ENCODE measurements at regions not wholly inside any gene's neighbourhood (a gene's known extent, or its start where the extent isn't known, plus 50 kb on each side); places are given as distances from the start of the nearest gene placed in this dataset.

DNA sequence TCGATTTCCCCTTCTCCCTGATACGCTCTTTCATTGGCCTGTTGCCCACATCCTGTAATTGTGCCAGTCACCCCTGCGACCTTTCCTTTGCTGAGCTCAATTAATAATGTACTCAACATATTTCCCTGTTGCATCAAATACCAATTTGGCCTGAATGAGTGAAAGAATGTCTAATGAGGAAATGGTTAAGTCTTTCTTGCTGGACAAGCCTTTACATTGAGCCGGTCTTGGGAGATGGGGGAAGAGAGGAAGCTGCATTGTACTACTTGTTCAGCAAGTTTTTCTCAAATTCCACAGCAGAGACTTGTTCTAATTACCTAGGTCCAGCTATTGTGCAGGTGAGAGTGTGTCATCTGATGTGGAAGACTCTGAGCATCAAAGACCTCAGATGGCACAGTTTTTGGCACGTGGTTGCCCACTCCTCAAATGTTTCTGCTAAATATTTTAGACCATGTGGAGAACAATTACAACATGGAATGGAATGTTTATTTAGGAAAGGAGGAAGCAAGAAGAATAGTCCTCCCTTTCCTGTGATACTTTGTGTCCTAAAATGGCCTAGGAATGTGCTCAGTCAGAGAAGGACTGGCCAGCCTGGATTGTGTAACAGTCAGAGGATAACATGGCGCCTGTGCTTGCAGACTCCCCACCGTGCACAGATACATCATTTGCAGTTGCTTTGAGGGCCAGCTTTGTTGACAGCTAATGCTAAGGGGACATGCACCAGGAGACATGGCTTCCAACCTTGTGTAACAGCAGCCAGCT, 129.5 kb upstream of the E2F8 start:
- TF ChIP-seq, protein P1, sequence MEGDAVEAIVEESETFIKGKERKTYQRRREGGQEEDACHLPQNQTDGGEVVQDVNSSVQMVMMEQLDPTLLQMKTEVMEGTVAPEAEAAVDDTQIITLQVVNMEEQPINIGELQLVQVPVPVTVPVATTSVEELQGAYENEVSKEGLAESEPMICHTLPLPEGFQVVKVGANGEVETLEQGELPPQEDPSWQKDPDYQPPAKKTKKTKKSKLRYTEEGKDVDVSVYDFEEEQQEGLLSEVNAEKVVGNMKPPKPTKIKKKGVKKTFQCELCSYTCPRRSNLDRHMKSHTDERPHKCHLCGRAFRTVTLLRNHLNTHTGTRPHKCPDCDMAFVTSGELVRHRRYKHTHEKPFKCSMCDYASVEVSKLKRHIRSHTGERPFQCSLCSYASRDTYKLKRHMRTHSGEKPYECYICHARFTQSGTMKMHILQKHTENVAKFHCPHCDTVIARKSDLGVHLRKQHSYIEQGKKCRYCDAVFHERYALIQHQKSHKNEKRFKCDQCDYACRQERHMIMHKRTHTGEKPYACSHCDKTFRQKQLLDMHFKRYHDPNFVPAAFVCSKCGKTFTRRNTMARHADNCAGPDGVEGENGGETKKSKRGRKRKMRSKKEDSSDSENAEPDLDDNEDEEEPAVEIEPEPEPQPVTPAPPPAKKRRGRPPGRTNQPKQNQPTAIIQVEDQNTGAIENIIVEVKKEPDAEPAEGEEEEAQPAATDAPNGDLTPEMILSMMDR (IDR thresholded peaks at IDR 0.05) = no peak
- TF ChIP-seq POLR2AphosphoS5 (IDR thresholded peaks at IDR 0.05) (no peak), POLR2A (IDR thresholded peaks at IDR 0.05) (no peak)

Measured in prostate gland (tissue), 2 donors.